Right kidney (tissue), 1 donor: ENCODE measurements at regions not wholly inside any gene's neighbourhood (a gene's known extent, or its start where the extent isn't known, plus 50 kb on each side); places are given as distances from the start of the nearest gene placed in this dataset.

ENCODE experiments used
- DNase-seq: peaks from one replicate; pipeline ENCODE4 v3.0.0-alpha.2; 2016

GRCh38 chr2:145739681-145740080 is 1219.8 kb upstream of the ZEB2 start:
- no peak for DNase-seq

- DNase-seq: no peak
Observed at GRCh38 chr2:145736871-145737270, 1217.0 kb upstream of the ZEB2 start.

- DNase-seq: no peak
Observed at GRCh38 chr2:145731467-145731866, 1211.5 kb upstream of the ZEB2 start.

GRCh38 chr2:145729993-145730770 is 1210.3 kb upstream of the ZEB2 start:
- no peak for DNase-seq

- DNase-seq: no peak
Observed at GRCh38 chr2:145729481-145729880, 1209.6 kb upstream of the ZEB2 start.

- no peak for DNase-seq
Observed at GRCh38 chr2:145728511-145728910, 1208.6 kb upstream of the ZEB2 start.

GRCh38 chr2:145725876-145726275 is 1206.0 kb upstream of the ZEB2 start:
- DNase-seq: no peak

- no peak for DNase-seq
Observed at GRCh38 chr2:145724311-145724898, 1204.5 kb upstream of the ZEB2 start.

GRCh38 chr2:145723872-145724271 is 1204.0 kb upstream of the ZEB2 start:
- DNase-seq: no peak

- no peak for DNase-seq
Observed at GRCh38 chr2:145721681-145722080, 1201.8 kb upstream of the ZEB2 start.

- DNase-seq: no peak
Observed at GRCh38 chr2:145715601-145716000, 1195.7 kb upstream of the ZEB2 start.

GRCh38 chr2:145710303-145710702 is 1190.4 kb upstream of the ZEB2 start:
- DNase-seq: no peak

- no peak for DNase-seq
Observed at GRCh38 chr2:145702305-145702704, 1182.4 kb upstream of the ZEB2 start.

GRCh38 chr2:145692971-145693478 is 1173.1 kb upstream of the ZEB2 start:
- DNase-seq: no peak

GRCh38 chr2:145691659-145692058 is 1171.7 kb upstream of the ZEB2 start:
- no peak for DNase-seq

GRCh38 chr2:145690183-145690778 is 1170.4 kb upstream of the ZEB2 start:
- DNase-seq: no peak

GRCh38 chr2:145689277-145689676 is 1169.4 kb upstream of the ZEB2 start:
- DNase-seq: no peak

- no peak for DNase-seq
Observed at GRCh38 chr2:145688156-145688555, 1168.2 kb upstream of the ZEB2 start.

GRCh38 chr2:145687442-145688134 is 1167.7 kb upstream of the ZEB2 start:
- DNase-seq: no peak

- no peak for DNase-seq
Observed at GRCh38 chr2:145685383-145686050, 1165.6 kb upstream of the ZEB2 start.

GRCh38 chr2:145682546-145683157 is 1162.7 kb upstream of the ZEB2 start:
- no peak for DNase-seq

GRCh38 chr2:145680276-145680675 is 1160.4 kb upstream of the ZEB2 start:
- DNase-seq: no peak
